ENCODE measurements at regions not wholly inside any gene's neighbourhood (a gene's known extent, or its start where the extent isn't known, plus 50 kb on each side); places are given as distances from the start of the nearest gene placed in this dataset.

- Histone ChIP-seq H3K27me3 (no peaks in the 10 kb centered on the region), H3K9me3 (ENCODE audit: low read depth) (no peaks in the 10 kb centered on the region), H3K36me3 (replicated peaks; ENCODE audit: insufficient read depth, low read depth) (no peaks in the 10 kb centered on the region), H3K4me1 (ENCODE audit: insufficient read depth) (no peaks in the 10 kb centered on the region), H3K79me2 (no peaks in the 10 kb centered on the region), H3K4me3 (no peak overlapping the region), H4K20me1 (ENCODE audit: insufficient read depth, poor library complexity, severe bottlenecking) (no peaks in the 10 kb centered on the region), H3K9me2 (replicated peaks; ENCODE audit: insufficient read depth) (no peaks in the 10 kb centered on the region), H3K27ac (no peak overlapping the region), H3K4me2 (no peak overlapping the region), H2AFZ (no peak overlapping the region)
- TF ChIP-seq CTCF (IDR thresholded peaks at IDR 0.05; ENCODE audit: poor library complexity) (no peak), EZH2 (IDR thresholded peaks at IDR 0.05; ENCODE audit: borderline replicate concordance) (no peak), EZH2phosphoT487 (IDR thresholded peaks at IDR 0.05; ENCODE audit: low read depth, severe bottlenecking, unreplicated experiment) (no peak)
- WGBS (ENCODE audit: low lambda C conversion rate, missing lambda C conversion rate) = 97% methylated on average over 6 of the region's 6 CpGs
- DNase-seq (ENCODE audit: low spot score) = no peak
Measured at GRCh38 chr2:125224188-125224587, 1199.1 kb downstream of the CNTNAP5 start.

GRCh38 chr2:125224830-125225229 is 1199.7 kb downstream of the CNTNAP5 start:
- Histone ChIP-seq H3K79me2 (no peaks in the 10 kb centered on the region), H3K9me2 (replicated peaks; ENCODE audit: insufficient read depth) (no peaks in the 10 kb centered on the region), H3K27me3 (no peaks in the 10 kb centered on the region), H3K4me1 (ENCODE audit: insufficient read depth) (no peaks in the 10 kb centered on the region), H3K4me3 (no peak overlapping the region), H2AFZ (no peak overlapping the region), H3K27ac (no peak overlapping the region), H3K4me2 (no peak overlapping the region), H3K36me3 (replicated peaks; ENCODE audit: insufficient read depth, low read depth) (no peaks in the 10 kb centered on the region), H4K20me1 (ENCODE audit: insufficient read depth, poor library complexity, severe bottlenecking) (no peaks in the 10 kb centered on the region), H3K9me3 (ENCODE audit: low read depth) (no peaks in the 10 kb centered on the region)
- no peak for DNase-seq (ENCODE audit: low spot score)
- WGBS (ENCODE audit: low lambda C conversion rate, missing lambda C conversion rate) = 92% methylated on average over 3 of the region's 3 CpGs
- TF ChIP-seq CTCF (IDR thresholded peaks at IDR 0.05; ENCODE audit: poor library complexity) = peak; percentile 9
- no peak for TF ChIP-seq EZH2 (IDR thresholded peaks at IDR 0.05; ENCODE audit: borderline replicate concordance)

GRCh38 chr2:125227843-125228392 is 1202.8 kb downstream of the CNTNAP5 start:
- DNase-seq (ENCODE audit: low spot score) = no peak
- TF ChIP-seq CTCF (IDR thresholded peaks at IDR 0.05; ENCODE audit: poor library complexity) (peak; percentile 22), EZH2 (IDR thresholded peaks at IDR 0.05; ENCODE audit: borderline replicate concordance) (no peak)
- H3K4me3 ChIP-seq = no peak overlapping the region
- no peak overlapping the region for H2AFZ ChIP-seq
- WGBS (ENCODE audit: low lambda C conversion rate, missing lambda C conversion rate) = 92% methylated on average over 2 of the region's 2 CpGs
- no peaks in the 10 kb centered on the region for H4K20me1 ChIP-seq (ENCODE audit: insufficient read depth, poor library complexity, severe bottlenecking)
- H3K36me3 ChIP-seq (replicated peaks; ENCODE audit: insufficient read depth, low read depth) = no peaks in the 10 kb centered on the region
- no peaks in the 10 kb centered on the region for H3K79me2 ChIP-seq
- H3K9me2 ChIP-seq (replicated peaks; ENCODE audit: insufficient read depth) = no peaks in the 10 kb centered on the region
- H3K9me3 ChIP-seq (ENCODE audit: low read depth) = no peaks in the 10 kb centered on the region
- no peak overlapping the region for H3K4me2 ChIP-seq
- no peaks in the 10 kb centered on the region for H3K4me1 ChIP-seq (ENCODE audit: insufficient read depth)
- H3K27ac ChIP-seq = no peak overlapping the region
- H3K27me3 ChIP-seq = no peaks in the 10 kb centered on the region

- TF ChIP-seq EZH2 (IDR thresholded peaks at IDR 0.05; ENCODE audit: borderline replicate concordance) (no peak), CTCF (IDR thresholded peaks at IDR 0.05; ENCODE audit: poor library complexity) (no peak), EZH2phosphoT487 (IDR thresholded peaks at IDR 0.05; ENCODE audit: low read depth, severe bottlenecking, unreplicated experiment) (no peak)
- no peak overlapping the region for H3K27ac ChIP-seq
- WGBS (ENCODE audit: low lambda C conversion rate, missing lambda C conversion rate) = 97% methylated on average over 6 of the region's 6 CpGs
- H3K36me3 ChIP-seq (replicated peaks; ENCODE audit: insufficient read depth, low read depth) = no peaks in the 10 kb centered on the region
- no peaks in the 10 kb centered on the region for H3K9me3 ChIP-seq (ENCODE audit: low read depth)
- no peak overlapping the region for H3K4me3 ChIP-seq
- H3K4me1 ChIP-seq (ENCODE audit: insufficient read depth) = no peaks in the 10 kb centered on the region
- H3K27me3 ChIP-seq = no peaks in the 10 kb centered on the region
- DNase-seq (ENCODE audit: low spot score) = no peak
- H2AFZ ChIP-seq = no peak overlapping the region
- H3K9me2 ChIP-seq (replicated peaks; ENCODE audit: insufficient read depth) = no peaks in the 10 kb centered on the region
- no peak overlapping the region for H3K4me2 ChIP-seq
- no peaks in the 10 kb centered on the region for H3K79me2 ChIP-seq
- H4K20me1 ChIP-seq (ENCODE audit: insufficient read depth, poor library complexity, severe bottlenecking) = no peaks in the 10 kb centered on the region
Measured at GRCh38 chr2:125240870-125241269, 1215.8 kb downstream of the CNTNAP5 start.
